SJSA1 (cell line): ENCODE measurements at regions not wholly inside any gene's neighbourhood (a gene's known extent, or its start where the extent isn't known, plus 50 kb on each side); places are given as distances from the start of the nearest gene placed in this dataset.

Experiments
- DNase-seq, 2 experiments: peaks; one replicate each; pipeline ENCODE4 v3.0.0-alpha.2; 2015 to 2020; ENCODE audit warnings: low spot score in 2 of 2, low read depth in 1 of 2
- H3K27ac ChIP-seq: fragments of 250-450 bp; sonication (Bioruptor Pico); 2 replicates; pipeline ENCODE4 v1.5.1; 2020; ENCODE audit warnings: mild to moderate bottlenecking, moderate library complexity
- H3K27me3 ChIP-seq: fragments of 250-450 bp; sonication (Bioruptor Pico); replicated peaks from 2 replicates; pipeline ENCODE4 v1.5.1; 2020; ENCODE audit warnings: mild to moderate bottlenecking, moderate library complexity
- H3K36me3 ChIP-seq: fragments of 250-450 bp; sonication (Bioruptor Pico); 2 replicates; pipeline ENCODE4 v1.5.1; 2020; ENCODE audit warnings: mild to moderate bottlenecking
- H3K4me1 ChIP-seq: fragments of 250-450 bp; sonication (Bioruptor Pico); replicated peaks from 2 replicates; pipeline ENCODE4 v1.6.1; 2021; ENCODE audit warnings: mild to moderate bottlenecking
- H3K4me3 ChIP-seq: fragments of 250-450 bp; sonication (Bioruptor Pico); 2 replicates; pipeline ENCODE4 v1.5.1; 2020; ENCODE audit warnings: mild to moderate bottlenecking
- H3K9me3 ChIP-seq: fragments of 250-450 bp; sonication (Bioruptor Pico); replicated peaks from 2 replicates; pipeline ENCODE4 v1.5.1; 2020; ENCODE audit warnings: mild to moderate bottlenecking

DNA sequence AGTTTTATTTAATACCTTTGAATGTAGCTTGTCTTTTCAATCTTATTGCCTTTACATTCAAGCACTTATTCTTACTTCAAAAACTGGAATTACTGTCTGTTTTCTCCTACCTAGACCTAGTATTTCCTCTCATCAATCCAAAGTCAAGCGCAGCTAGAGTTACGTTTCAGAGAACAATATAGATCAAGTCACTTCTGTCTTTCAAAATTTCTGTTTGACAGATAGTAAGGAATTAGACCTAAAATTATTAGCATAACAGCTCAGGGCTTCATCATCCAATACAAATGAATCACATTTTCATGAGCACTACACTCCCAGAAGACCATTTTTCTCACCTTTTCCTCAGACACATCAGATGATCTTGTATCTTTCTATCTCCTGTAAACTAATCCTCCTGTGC, 170.6 kb downstream of the CCDC59 start:
- no peaks in the 10 kb centered on the region; the same call in 1 of the 2 replicates for H3K9me3 ChIP-seq
- no peaks in the 10 kb centered on the region for H3K27me3 ChIP-seq
- peaks cover 6% of the 10 kb centered on the region; the same call in 1 of the 2 replicates for H3K4me1 ChIP-seq
- H3K27ac ChIP-seq: no peak overlapping the region
- no peaks in the 10 kb centered on the region for H3K36me3 ChIP-seq
- DNase-seq: no peak
- H3K4me3 ChIP-seq: no peak overlapping the region

DNA sequence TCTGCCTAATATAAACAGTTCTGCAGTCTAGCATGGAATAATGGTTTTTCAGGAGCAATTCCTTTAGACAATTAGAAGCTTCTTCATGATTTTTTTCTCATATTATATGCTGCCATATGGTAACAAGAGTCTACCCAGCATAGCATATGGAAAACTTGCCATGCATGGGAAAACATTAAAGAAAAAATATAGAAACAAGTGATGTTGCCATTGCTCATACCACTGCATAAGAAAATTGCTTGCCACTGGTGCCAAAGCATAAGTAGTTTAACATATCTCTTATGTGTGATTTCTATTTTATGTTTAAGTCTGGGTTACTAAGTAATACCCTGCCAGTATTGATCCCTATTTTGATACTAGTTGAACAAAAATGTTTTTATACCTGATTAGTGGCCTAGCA, 171.2 kb downstream of the CCDC59 start:
- H3K4me1 ChIP-seq: peaks cover 11% of the 10 kb centered on the region; the same call in 1 of the 2 replicates
- H3K27me3 ChIP-seq: no peaks in the 10 kb centered on the region
- H3K36me3 ChIP-seq: no peaks in the 10 kb centered on the region
- no peaks in the 10 kb centered on the region; the same call in 1 of the 2 replicates for H3K9me3 ChIP-seq
- no peak overlapping the region for H3K27ac ChIP-seq
- DNase-seq: no peak
- no peak overlapping the region for H3K4me3 ChIP-seq

DNA sequence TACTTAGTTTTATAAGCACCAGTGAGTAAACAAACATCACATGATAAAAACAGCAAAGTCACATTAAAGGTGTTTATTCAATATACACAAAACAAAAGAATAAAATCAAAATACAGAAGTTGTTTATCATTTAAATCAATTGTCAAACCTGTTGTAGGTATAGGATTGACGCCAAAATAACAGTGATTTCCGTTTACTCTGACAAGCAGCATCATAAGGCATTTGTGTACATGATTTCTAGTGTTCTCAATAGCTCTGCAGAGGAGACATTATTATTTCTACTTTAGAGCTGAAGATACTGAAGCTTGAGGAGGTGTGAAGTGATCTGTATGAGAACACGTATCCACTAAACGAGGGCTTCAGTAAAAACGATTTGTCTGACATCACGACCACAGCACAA, 171.9 kb downstream of the CCDC59 start:
- H3K9me3 ChIP-seq: no peaks in the 10 kb centered on the region; the same call in 1 of the 2 replicates
- no peak overlapping the region for H3K27ac ChIP-seq
- H3K4me1 ChIP-seq: peaks cover 11% of the 10 kb centered on the region; the same call in 1 of the 2 replicates
- no peak for DNase-seq
- H3K27me3 ChIP-seq: no peaks in the 10 kb centered on the region
- no peaks in the 10 kb centered on the region for H3K36me3 ChIP-seq
- no peak overlapping the region for H3K4me3 ChIP-seq

DNA sequence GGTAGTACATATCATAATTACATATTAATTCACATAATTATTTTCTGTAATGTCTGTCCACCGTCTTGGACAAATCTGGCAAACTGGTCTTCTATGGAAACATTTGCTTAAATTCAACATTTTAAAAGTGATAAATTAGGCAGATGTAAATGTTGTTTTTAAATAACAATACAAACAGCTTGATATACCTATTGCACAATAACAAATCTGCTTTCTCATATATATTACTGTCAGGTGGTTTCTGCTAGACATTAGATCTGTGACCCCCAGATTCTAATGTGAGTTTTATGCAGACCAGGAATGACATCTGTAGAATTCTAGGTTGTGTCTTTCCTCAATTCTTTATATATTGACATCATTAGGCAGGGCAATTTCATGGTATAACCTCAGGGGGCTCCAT, 173.3 kb downstream of the CCDC59 start:
- Histone ChIP-seq H3K9me3 (no peaks in the 10 kb centered on the region; the same call in 1 of the 2 replicates), H3K27me3 (no peaks in the 10 kb centered on the region), H3K4me3 (no peak overlapping the region), H3K36me3 (no peaks in the 10 kb centered on the region), H3K27ac (no peak overlapping the region), H3K4me1 (peaks cover 11% of the 10 kb centered on the region; the same call in 1 of the 2 replicates)
- DNase-seq: no peak

DNA sequence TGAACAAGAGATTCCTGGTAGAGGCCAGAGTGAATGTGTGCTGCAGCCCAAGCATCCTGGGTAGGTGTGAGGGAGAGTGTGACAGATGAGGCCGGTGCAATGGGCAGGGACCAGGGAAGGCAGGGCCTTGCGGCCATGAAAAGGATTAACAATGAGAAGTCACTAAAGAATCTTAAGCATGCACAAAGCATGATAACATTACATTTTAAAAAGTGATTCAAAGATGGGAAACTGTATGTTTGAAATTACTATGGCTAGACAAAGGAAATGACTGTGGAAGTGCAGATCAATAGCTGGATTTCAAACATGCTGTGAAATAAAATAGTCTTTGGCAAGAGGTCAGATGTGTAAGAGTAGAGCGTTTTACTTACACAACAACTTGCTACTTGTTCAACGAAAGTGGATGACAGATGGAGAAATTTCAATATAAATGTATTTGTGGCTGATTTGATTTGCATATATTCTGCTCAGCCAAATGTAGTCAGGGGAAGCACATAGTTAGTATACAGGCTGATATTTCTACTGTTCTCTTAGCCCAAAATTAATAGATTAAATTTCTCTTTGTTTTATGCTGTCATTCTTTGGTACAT, 175.5 kb downstream of the CCDC59 start:
- H3K27ac ChIP-seq: peak overlapping the region; percentile 67

DNA sequence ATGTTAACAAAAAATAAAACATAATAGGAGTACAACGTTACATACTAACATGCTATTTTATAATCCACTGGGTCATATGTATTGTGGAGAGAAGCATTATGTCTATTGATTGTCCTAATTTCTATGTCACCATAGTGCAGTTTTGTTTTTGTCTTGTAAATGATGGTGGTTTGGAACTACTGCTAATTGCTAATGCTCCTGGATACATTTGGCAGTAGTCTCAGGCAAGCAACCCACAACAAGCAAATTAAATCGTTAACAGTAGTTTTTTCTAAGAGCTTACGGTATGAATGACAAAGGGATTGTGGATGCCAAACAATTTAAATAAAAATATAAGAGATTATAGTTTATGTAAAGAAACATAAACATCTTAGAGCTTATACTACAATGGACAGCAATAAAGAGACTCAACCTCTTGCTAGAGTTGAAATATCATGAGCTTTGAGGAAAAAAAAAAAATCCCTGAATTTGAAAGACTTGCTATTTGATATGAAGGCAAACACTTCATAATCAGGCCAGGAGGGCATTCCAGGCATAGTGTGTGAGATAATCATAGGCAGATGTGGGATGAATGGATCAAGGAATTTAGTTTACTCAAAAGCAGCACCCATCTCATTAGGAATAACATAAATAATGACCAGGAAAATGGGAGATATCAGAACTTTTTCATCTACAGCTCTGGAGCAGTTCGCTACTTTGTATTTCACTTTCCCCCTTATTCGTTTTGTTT, 181.3 kb downstream of the CCDC59 start:
- peak in 1 of 2 experiments; percentile 27 for DNase-seq
- Histone ChIP-seq H3K36me3 (no peaks in the 10 kb centered on the region), H3K27me3 (no peaks in the 10 kb centered on the region), H3K9me3 (peaks cover 3% of the 10 kb centered on the region; the same call in 1 of the 2 replicates), H3K4me3 (no peak overlapping the region), H3K27ac (peak overlapping the region; percentile 37; the same call in 1 of the 2 replicates), H3K4me1 (peaks cover 26% of the 10 kb centered on the region)

More for the DNA sequence above, 175.5 kb downstream of the CCDC59 start:
- peak in 1 of 2 experiments; percentile 25 for DNase-seq
- no peaks in the 10 kb centered on the region; the same call in 1 of the 2 replicates for H3K9me3 ChIP-seq
- H3K36me3 ChIP-seq: no peaks in the 10 kb centered on the region
- no peak overlapping the region for H3K4me3 ChIP-seq
- no peaks in the 10 kb centered on the region for H3K27me3 ChIP-seq
- peaks cover 26% of the 10 kb centered on the region for H3K4me1 ChIP-seq

DNA sequence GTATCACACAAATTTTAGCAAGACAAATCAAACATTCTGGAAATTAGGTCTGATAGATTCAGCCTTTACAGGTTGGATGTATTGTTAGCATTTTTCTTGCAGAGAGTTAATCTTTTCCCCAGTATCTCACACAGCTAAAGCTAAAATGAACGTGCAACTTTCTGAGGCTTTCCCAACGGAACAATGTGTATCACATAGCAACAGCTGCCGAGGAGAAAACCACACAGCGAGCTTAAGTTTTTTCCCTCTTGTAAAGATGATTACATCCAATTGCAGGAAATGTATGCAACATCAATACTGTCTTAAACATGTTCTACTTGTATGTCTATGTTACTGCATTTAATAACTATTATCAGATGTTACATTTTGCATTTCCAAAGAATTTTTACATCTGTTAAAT, 182.2 kb downstream of the CCDC59 start:
- Histone ChIP-seq H3K27me3 (no peaks in the 10 kb centered on the region), H3K9me3 (peaks cover 3% of the 10 kb centered on the region; the same call in 1 of the 2 replicates), H3K4me3 (no peak overlapping the region), H3K36me3 (no peaks in the 10 kb centered on the region), H3K4me1 (peaks cover 26% of the 10 kb centered on the region), H3K27ac (peak overlapping the region; percentile 37; the same call in 1 of the 2 replicates)
- no peak for DNase-seq

DNA sequence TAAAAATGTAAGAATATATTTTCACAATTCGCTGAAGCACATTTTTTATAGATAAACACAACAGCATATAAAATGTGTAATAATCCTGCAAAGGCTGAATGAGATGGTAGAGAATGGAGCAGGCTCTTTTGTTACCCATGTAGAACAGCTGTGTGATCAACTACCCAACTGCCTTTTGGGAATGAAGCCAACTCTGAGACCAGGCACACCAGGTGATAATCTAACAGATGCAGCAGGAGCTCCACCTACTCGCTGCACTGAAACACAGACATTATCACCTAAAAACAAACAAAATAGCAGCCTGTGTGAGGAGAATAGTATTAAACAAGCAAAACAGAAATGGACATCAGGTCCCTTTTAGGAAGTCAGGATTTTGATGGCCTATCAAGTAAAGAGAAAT, 183.3 kb downstream of the CCDC59 start:
- Histone ChIP-seq H3K9me3 (peaks cover 3% of the 10 kb centered on the region; the same call in 1 of the 2 replicates), H3K27me3 (no peaks in the 10 kb centered on the region), H3K4me3 (no peak overlapping the region), H3K36me3 (no peaks in the 10 kb centered on the region), H3K27ac (no peak overlapping the region), H3K4me1 (peaks cover 26% of the 10 kb centered on the region)
- DNase-seq: no peak

DNA sequence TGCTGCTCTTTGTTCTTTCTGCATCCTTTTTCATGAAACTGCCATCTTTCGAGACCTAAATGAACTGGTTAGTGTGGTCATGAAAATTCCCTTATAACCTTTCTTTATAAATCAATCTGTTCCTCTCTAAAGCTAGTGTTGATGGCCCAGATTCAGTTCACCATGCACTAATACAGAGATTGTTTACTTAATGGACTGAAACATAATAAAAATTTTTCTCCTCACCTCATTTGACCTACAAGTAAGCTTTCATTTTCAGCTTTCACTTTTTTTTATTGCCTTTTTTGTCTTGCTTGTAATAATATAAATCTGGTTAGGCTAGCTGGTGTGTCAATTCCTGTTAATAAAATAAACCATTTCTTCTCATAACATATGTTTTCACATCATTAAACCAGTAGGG, 183.8 kb downstream of the CCDC59 start:
- H3K4me1 ChIP-seq: peaks cover 24% of the 10 kb centered on the region
- no peak for DNase-seq
- peaks cover 3% of the 10 kb centered on the region; the same call in 1 of the 2 replicates for H3K9me3 ChIP-seq
- no peak overlapping the region for H3K4me3 ChIP-seq
- no peak overlapping the region for H3K27ac ChIP-seq
- no peaks in the 10 kb centered on the region for H3K27me3 ChIP-seq
- no peaks in the 10 kb centered on the region for H3K36me3 ChIP-seq

DNA sequence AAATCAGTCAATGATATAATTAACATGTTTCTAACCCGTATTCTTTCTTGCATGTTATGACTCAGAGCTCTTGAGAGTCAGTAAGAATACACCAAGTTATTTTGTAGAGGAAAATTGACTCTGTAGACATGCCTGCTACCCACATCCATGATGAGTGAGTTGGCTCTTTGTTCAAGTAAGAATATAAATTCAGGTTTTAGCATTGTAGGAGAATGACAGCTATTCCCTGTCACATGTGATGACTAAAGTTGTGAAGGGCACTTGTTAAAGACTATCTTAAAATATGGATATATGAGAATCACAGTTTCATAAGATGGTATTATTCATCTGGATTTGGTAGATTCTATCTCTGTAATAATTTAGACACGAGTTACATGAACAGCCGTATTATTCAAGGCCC, 209.1 kb downstream of the CCDC59 start:
- DNase-seq: no peak

DNA sequence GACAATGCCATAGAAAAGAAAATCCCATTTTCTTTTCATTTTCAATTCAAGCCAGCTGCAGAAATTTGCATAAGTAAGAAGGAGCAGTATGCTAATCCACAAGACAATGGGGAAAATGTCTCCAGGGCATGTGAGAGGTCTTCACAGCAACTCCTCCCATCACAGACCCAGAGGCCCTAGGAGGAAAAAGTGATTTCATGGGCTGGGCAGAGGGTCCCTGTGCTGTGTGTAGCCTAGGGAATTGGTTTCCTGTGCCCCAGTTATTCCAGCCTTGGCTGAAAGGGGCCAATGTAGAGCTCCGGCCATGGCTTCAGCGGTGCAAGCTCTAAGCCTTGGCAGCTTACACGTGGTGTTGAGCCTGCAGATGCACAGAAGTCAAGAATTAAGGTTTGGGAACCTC, 211.4 kb downstream of the CCDC59 start:
- no peak overlapping the region for H3K4me3 ChIP-seq
- H3K27ac ChIP-seq: no peak overlapping the region
- no peaks in the 10 kb centered on the region for H3K4me1 ChIP-seq
- H3K9me3 ChIP-seq: no peaks in the 10 kb centered on the region
- no peak for DNase-seq
- H3K36me3 ChIP-seq: no peaks in the 10 kb centered on the region
- H3K27me3 ChIP-seq: no peaks in the 10 kb centered on the region

More for the DNA sequence above, 209.1 kb downstream of the CCDC59 start:
- Histone ChIP-seq H3K4me3 (no peak overlapping the region), H3K27me3 (no peaks in the 10 kb centered on the region), H3K36me3 (no peaks in the 10 kb centered on the region), H3K27ac (no peak overlapping the region), H3K9me3 (no peaks in the 10 kb centered on the region), H3K4me1 (no peaks in the 10 kb centered on the region)

DNA sequence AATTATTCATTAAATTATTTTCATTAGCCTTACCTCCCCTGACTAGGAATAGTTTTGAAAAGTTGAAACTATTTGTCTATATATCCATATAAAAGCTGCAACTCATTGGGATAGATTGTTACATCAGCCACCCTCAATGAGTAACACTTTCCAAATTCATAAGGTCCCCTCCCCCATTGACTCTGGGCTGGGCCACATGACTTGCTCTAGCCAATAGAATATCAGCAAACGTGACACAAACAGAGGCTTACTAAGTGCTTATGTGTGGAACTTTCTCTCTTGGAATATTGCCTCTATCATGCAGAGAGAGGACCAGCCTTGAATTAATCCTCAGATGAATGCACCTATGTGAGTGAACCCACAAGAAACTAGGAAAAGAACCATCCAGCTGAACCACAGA, 213.7 kb downstream of the CCDC59 start:
- H3K27me3 ChIP-seq: no peaks in the 10 kb centered on the region
- H3K9me3 ChIP-seq: no peaks in the 10 kb centered on the region
- H3K27ac ChIP-seq: no peak overlapping the region
- no peaks in the 10 kb centered on the region for H3K4me1 ChIP-seq
- DNase-seq: no peak
- H3K4me3 ChIP-seq: no peak overlapping the region
- H3K36me3 ChIP-seq: no peaks in the 10 kb centered on the region

DNA sequence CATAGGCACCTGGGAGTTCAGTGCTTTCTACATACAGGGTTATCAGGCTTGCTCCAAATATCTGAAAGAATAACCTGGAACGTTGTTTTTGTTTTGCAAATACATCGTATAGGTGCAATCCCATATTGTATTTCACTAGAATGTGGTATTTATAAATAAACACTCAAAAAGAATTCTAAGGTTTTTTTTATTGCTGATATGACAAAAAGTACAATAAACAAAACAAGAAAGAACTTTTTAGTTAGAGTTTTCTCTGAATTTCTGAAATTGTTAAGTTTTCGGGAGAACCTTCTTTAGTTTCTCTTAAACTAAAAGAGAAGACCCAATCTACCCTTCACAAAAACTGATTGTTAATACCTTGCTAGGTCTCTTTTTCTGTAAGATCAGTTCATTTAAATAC, 225.8 kb downstream of the CCDC59 start:
- H3K27ac ChIP-seq: no peak overlapping the region
- no peaks in the 10 kb centered on the region; the same call in 1 of the 2 replicates for H3K9me3 ChIP-seq
- H3K4me1 ChIP-seq: no peaks in the 10 kb centered on the region
- no peaks in the 10 kb centered on the region for H3K27me3 ChIP-seq
- no peak overlapping the region for H3K4me3 ChIP-seq
- DNase-seq: no peak
- H3K36me3 ChIP-seq: no peaks in the 10 kb centered on the region

DNA sequence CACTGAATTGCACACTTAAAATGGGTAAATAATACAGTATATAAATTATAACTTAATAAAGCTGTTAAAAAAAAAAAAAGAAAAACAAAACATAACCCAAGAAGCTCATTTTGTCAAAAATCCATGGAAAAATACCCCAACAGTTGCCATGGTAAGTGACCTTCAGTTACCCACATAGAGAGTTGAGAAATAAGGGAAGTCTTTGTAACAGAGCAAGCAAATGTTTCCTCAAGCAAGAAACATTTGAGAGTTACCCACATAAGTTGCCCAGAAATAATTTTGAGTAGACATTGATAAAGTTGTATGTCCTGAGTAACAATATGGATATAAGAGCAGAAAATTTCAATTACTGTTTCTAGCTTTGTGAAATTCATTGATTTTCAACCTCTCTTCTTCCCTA, 227.4 kb downstream of the CCDC59 start:
- no peaks in the 10 kb centered on the region for H3K36me3 ChIP-seq
- no peaks in the 10 kb centered on the region for H3K27me3 ChIP-seq
- no peak overlapping the region for H3K4me3 ChIP-seq
- no peak overlapping the region for H3K27ac ChIP-seq
- H3K9me3 ChIP-seq: no peaks in the 10 kb centered on the region; the same call in 1 of the 2 replicates
- no peak for DNase-seq
- H3K4me1 ChIP-seq: no peaks in the 10 kb centered on the region
